ENCODE measurements at regions not wholly inside any gene's neighbourhood (a gene's known extent, or its start where the extent isn't known, plus 50 kb on each side); places are given as distances from the start of the nearest gene placed in this dataset.
"Not testable (repeated sequence)": the region's sequence is repeated elsewhere in the genome, so short reads cannot be mapped to it uniquely, and the experiment has no call there.

DNA sequence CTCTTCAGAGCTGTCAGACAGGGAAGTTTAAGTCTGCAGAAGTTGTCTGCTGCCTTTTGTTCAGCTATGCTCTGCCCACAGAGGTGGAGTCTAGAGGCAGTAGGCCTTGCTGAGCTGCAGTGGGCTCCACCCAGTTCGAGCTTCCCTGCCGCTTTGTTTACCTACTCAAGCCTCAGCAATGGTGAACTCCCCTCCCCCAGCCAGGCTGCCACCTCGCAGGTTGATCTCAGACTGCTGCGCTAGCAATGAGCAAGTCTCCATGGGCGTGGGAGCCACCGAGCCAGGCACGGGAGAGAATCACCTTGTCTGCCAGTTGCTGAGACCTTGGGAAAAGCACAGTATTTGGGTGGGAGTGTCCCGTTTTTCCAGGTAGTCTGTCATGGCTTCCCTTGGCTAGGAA is 56.1 kb upstream of the SGPP2 start:
- TF ChIP-seq, protein P1, sequence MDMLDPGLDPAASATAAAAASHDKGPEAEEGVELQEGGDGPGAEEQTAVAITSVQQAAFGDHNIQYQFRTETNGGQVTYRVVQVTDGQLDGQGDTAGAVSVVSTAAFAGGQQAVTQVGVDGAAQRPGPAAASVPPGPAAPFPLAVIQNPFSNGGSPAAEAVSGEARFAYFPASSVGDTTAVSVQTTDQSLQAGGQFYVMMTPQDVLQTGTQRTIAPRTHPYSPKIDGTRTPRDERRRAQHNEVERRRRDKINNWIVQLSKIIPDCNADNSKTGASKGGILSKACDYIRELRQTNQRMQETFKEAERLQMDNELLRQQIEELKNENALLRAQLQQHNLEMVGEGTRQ (IDR thresholded peaks at IDR 0.05; ENCODE audit: borderline replicate concordance, low read depth, low read length), result not testable (repeated sequence)
- TF ChIP-seq, protein P2, sequence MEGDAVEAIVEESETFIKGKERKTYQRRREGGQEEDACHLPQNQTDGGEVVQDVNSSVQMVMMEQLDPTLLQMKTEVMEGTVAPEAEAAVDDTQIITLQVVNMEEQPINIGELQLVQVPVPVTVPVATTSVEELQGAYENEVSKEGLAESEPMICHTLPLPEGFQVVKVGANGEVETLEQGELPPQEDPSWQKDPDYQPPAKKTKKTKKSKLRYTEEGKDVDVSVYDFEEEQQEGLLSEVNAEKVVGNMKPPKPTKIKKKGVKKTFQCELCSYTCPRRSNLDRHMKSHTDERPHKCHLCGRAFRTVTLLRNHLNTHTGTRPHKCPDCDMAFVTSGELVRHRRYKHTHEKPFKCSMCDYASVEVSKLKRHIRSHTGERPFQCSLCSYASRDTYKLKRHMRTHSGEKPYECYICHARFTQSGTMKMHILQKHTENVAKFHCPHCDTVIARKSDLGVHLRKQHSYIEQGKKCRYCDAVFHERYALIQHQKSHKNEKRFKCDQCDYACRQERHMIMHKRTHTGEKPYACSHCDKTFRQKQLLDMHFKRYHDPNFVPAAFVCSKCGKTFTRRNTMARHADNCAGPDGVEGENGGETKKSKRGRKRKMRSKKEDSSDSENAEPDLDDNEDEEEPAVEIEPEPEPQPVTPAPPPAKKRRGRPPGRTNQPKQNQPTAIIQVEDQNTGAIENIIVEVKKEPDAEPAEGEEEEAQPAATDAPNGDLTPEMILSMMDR (IDR thresholded peaks at IDR 0.05), result not testable (repeated sequence)
- TF ChIP-seq, protein P3, sequence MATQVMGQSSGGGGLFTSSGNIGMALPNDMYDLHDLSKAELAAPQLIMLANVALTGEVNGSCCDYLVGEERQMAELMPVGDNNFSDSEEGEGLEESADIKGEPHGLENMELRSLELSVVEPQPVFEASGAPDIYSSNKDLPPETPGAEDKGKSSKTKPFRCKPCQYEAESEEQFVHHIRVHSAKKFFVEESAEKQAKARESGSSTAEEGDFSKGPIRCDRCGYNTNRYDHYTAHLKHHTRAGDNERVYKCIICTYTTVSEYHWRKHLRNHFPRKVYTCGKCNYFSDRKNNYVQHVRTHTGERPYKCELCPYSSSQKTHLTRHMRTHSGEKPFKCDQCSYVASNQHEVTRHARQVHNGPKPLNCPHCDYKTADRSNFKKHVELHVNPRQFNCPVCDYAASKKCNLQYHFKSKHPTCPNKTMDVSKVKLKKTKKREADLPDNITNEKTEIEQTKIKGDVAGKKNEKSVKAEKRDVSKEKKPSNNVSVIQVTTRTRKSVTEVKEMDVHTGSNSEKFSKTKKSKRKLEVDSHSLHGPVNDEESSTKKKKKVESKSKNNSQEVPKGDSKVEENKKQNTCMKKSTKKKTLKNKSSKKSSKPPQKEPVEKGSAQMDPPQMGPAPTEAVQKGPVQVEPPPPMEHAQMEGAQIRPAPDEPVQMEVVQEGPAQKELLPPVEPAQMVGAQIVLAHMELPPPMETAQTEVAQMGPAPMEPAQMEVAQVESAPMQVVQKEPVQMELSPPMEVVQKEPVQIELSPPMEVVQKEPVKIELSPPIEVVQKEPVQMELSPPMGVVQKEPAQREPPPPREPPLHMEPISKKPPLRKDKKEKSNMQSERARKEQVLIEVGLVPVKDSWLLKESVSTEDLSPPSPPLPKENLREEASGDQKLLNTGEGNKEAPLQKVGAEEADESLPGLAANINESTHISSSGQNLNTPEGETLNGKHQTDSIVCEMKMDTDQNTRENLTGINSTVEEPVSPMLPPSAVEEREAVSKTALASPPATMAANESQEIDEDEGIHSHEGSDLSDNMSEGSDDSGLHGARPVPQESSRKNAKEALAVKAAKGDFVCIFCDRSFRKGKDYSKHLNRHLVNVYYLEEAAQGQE (IDR thresholded peaks at IDR 0.05; ENCODE audit: low read depth, low read length), result not testable (repeated sequence)
- not testable (repeated sequence) for TF ChIP-seq RAD21 (IDR thresholded peaks at IDR 0.05; ENCODE audit: low read length); GATA2 (CRISPR knock-in tag; IDR thresholded peaks at IDR 0.05); FOXJ3 (CRISPR knock-in tag; IDR thresholded peaks at IDR 0.05); NRF1 (IDR thresholded peaks at IDR 0.05; ENCODE audit: low read depth, low read length); POLR2AphosphoS5 (IDR thresholded peaks at IDR 0.05; ENCODE audit: low read depth, low read length); EP300 (IDR thresholded peaks at IDR 0.05; ENCODE audit: borderline replicate concordance in 1 of 2, low read depth in 1 of 2, low read length in 1 of 2)
- TF ChIP-seq, protein P4, sequence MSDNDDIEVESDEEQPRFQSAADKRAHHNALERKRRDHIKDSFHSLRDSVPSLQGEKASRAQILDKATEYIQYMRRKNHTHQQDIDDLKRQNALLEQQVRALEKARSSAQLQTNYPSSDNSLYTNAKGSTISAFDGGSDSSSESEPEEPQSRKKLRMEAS (IDR thresholded peaks at IDR 0.05; ENCODE audit: low read depth), result not testable (repeated sequence)

Data from SK-N-SH (cell line).